Gastroesophageal sphincter (tissue), 3 donors: ENCODE measurements at regions not wholly inside any gene's neighbourhood (a gene's known extent, or its start where the extent isn't known, plus 50 kb on each side); places are given as distances from the start of the nearest gene placed in this dataset.

Source experiments
- CTCF ChIP-seq, 4 experiments: fragments of 200-600 bp in 2 of 4; fragments of 450-650 bp in 2 of 4; sonication (generic) in 1 of 4; IDR thresholded peaks; one replicate each; pipeline ENCODE4 v1.5.1; 2017 to 2019; ENCODE audit warnings: antibody characterized with exemption in 4 of 4, mild to moderate bottlenecking in 2 of 4, moderate library complexity in 2 of 4
- EP300 ChIP-seq: sonication (generic); formaldehyde crosslinking; IDR thresholded peaks from one replicate; pipeline ENCODE4 v1.6.1; 2017; ENCODE audit warnings: antibody characterized with exemption, mild to moderate bottlenecking
- POLR2A ChIP-seq, 2 donors: fragments of 450-650 bp; IDR thresholded peaks; one replicate each; pipeline ENCODE4 v1.6.1; 2017; ENCODE audit warnings: antibody characterized with exemption in 2 of 2, mild to moderate bottlenecking in 2 of 2, moderate library complexity in 1 of 2
- POLR2AphosphoS5 ChIP-seq: sonication (generic); formaldehyde crosslinking; IDR thresholded peaks from one replicate; pipeline ENCODE4 v1.6.1; 2017; ENCODE audit warnings: antibody characterized with exemption

GRCh38 chr10:3926258-3926657 lies 141.2 kb upstream of the KLF6 start:
- no peak for TF ChIP-seq CTCF (IDR thresholded peaks at IDR 0.05)
- TF ChIP-seq POLR2AphosphoS5, result no peak
- TF ChIP-seq POLR2A (IDR thresholded peaks at IDR 0.05), result no peak
- no peak for TF ChIP-seq EP300
